Tibial artery (tissue), 4 donors: ENCODE measurements at regions not wholly inside any gene's neighbourhood (a gene's known extent, or its start where the extent isn't known, plus 50 kb on each side); places are given as distances from the start of the nearest gene placed in this dataset.

Experiments used
- DNase-seq, 2 donors: peaks; one replicate each; pipeline ENCODE4 v3.0.0-alpha.2; 2019
- H3K27ac ChIP-seq, 2 donors: fragments of 200-600 bp; sonication (generic) in 1 of 2; 1 replicate in 1 of 2; 2 replicates in 1 of 2; pipeline ENCODE4 v1.5.1; 2018 to 2019; ENCODE audit warnings: mild to moderate bottlenecking in 1 of 2
- H3K27me3 ChIP-seq, 2 donors: fragments of 200-600 bp; sonication (generic) in 1 of 2; one replicate each; pipeline versions ENCODE4 v1.5.1 to v1.6.0; 2016 to 2019
- H3K36me3 ChIP-seq, 3 donors: fragments of 200-600 bp; sonication (generic) in 2 of 3; one replicate each; pipeline ENCODE4 v1.5.1; 2016 to 2019; ENCODE audit warnings: mild to moderate bottlenecking in 2 of 3
- H3K4me1 ChIP-seq, 4 donors: fragments of 200-600 bp; sonication (generic) in 2 of 4; 1 replicate in 3 of 4; 2 replicates in 1 of 4; pipeline ENCODE4 v1.5.1; 2016 to 2019
- H3K4me3 ChIP-seq, 2 donors: fragments of 200-600 bp; sonication (generic) in 1 of 2; 1 replicate in 1 of 2; 2 replicates in 1 of 2; pipeline ENCODE4 v1.5.1; 2018 to 2019; ENCODE audit warnings: mild to moderate bottlenecking in 2 of 2
- H3K9me3 ChIP-seq, 3 donors: fragments of 200-600 bp; sonication (generic) in 1 of 3; one replicate each; pipeline ENCODE4 v1.5.1; 2016 to 2019
- intact Hi-C: fragments of 100-400 bp; cut with DNase I; formaldehyde crosslinking; loops from one replicate; pipeline ENCODE4 v1.15.0; 2023; ENCODE audit warnings: low total_unique reads
- TF ChIP-seq, protein P1 (sequence below), 2 experiments: fragments of 200-600 bp in 1 of 2; fragments of 450-650 bp in 1 of 2; IDR thresholded peaks; one replicate each; pipeline ENCODE4 v1.5.1; 2017 to 2019; ENCODE audit warnings: antibody characterized with exemption in 2 of 2, mild to moderate bottlenecking in 1 of 2, moderate library complexity in 1 of 2

DNA sequence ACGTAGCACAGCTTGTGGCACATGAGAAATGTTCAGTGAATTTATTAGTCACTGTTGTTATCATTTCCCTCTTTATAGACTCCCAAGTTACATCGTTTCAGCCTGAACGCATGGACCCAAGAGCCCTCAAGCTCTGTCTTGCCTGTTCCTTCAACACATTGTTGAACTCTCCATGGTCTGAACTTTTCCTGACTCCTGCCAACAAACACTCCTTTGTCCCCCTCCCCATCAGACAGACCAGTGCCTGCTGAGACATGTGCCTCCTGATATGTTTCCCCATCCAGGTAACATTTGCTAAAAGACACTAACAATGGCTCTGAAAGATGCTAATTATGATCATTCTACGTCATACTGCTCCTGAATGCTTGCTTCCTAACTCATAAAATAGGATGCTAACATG, 108.7 kb upstream of the NFIA start:
- Histone ChIP-seq H3K4me1 (peaks cover 0 to 58% (median 24%) of the 10 kb centered on the region in 4 donors), H3K27me3 (no peaks in the 10 kb centered on the region), H3K27ac (peak overlapping the region; percentile 0 to 48), H3K36me3 (no peaks in the 10 kb centered on the region), H3K4me3 (no peak overlapping the region), H3K9me3 (no peaks in the 10 kb centered on the region)
- TF ChIP-seq, protein P1, sequence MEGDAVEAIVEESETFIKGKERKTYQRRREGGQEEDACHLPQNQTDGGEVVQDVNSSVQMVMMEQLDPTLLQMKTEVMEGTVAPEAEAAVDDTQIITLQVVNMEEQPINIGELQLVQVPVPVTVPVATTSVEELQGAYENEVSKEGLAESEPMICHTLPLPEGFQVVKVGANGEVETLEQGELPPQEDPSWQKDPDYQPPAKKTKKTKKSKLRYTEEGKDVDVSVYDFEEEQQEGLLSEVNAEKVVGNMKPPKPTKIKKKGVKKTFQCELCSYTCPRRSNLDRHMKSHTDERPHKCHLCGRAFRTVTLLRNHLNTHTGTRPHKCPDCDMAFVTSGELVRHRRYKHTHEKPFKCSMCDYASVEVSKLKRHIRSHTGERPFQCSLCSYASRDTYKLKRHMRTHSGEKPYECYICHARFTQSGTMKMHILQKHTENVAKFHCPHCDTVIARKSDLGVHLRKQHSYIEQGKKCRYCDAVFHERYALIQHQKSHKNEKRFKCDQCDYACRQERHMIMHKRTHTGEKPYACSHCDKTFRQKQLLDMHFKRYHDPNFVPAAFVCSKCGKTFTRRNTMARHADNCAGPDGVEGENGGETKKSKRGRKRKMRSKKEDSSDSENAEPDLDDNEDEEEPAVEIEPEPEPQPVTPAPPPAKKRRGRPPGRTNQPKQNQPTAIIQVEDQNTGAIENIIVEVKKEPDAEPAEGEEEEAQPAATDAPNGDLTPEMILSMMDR (IDR thresholded peaks at IDR 0.05) = no peak
- no peak for DNase-seq
- intact Hi-C loops = loop anchor here (5.0 kb wide), 1 partner anchor 69 kb away; no protein-coding TSS in a partner anchor

DNA sequence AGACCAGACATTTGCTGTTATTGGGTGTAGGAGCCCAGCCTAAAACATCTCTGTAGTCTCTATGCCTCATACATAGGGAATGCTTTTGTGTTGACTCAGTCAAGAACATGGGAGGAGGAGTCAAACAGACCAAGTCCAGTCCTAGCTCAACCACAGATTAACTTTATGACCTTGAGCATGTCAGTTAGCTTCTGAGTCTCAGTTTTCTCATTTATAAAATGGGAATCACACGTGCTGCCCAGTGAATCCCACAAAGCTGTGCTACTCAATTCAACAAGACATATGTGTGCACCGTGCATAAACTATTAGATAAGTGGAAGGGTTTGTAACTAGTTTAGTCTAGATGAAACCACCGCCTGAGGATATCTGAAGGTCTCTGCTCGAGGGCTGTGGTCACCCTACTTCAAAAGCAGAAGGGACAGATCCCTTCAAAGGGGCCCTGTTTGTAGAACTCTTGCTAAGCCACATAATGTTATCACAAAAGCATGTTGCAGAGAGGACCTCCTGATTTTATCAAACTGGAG, 109.5 kb upstream of the NFIA start:
- no peak for DNase-seq
- TF ChIP-seq, protein P1 (IDR thresholded peaks at IDR 0.05) = no peak
- Histone ChIP-seq H3K27me3 (no peaks in the 10 kb centered on the region), H3K27ac (peak overlapping the region; percentile 0 to 36), H3K4me3 (no peak overlapping the region), H3K9me3 (no peaks in the 10 kb centered on the region), H3K36me3 (no peaks in the 10 kb centered on the region), H3K4me1 (peaks cover 0 to 56% (median 24%) of the 10 kb centered on the region in 4 donors)
- intact Hi-C loops = loop anchor here (5.0 kb wide), 1 partner anchor 69 kb away; no protein-coding TSS in a partner anchor

DNA sequence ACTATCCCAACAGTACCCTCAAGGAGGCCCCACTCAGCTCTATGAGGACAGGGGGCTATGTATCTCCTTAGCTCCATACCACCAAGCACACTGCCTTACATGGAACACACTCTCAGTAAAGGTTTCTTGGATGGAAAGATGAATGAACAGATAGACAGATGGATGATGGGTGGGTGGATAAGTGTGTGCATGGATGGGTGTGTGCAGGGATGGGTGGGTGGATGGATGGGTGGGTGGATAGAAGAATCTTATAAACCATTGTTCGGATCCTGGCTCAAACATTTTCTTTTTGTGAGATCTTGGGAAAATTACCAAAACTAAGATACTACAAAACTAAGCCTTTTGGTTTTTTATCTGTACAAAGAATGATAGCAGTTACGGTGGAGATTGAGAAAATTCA, 111.0 kb upstream of the NFIA start:
- TF ChIP-seq, protein P1 (IDR thresholded peaks at IDR 0.05) = no peak
- Histone ChIP-seq H3K4me1 (peaks cover 0 to 52% (median 24%) of the 10 kb centered on the region in 4 donors), H3K9me3 (no peaks in the 10 kb centered on the region), H3K27ac (peak overlapping the region; percentile 44 to 52), H3K27me3 (no peaks in the 10 kb centered on the region), H3K4me3 (no peak overlapping the region), H3K36me3 (no peaks in the 10 kb centered on the region)
- intact Hi-C loops = loop anchor here (5.0 kb wide), 1 partner anchor 71 kb away; no protein-coding TSS in a partner anchor
- no peak for DNase-seq

DNA sequence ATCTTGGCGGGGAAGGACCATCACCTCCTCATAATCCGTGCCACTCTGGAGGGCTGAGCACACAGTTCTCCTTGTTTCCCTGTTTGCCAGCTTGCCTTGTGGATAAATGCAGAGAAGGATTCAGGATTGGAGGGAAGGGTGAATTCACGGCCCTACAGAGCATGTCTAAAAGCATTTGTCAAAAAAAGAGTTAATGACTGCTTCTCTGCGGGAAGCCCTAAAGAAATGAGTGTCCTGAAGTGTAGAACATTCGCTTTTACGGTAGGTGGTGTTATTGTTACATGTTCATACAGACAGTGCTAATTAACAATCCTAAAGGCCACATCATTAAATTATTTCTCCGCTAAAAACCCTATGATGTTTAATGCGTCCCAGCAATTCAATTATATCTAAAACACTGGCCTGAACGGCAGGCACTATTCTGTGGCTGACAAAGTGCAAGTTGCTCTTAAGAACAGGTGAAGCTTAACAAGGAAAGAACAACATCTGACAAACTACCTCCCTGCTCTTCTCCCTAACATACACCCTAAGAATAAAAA, 112.3 kb upstream of the NFIA start:
- Histone ChIP-seq H3K27ac (peak overlapping the region; percentile 44 to 52), H3K27me3 (no peaks in the 10 kb centered on the region), H3K36me3 (no peaks in the 10 kb centered on the region), H3K4me1 (peaks cover 0 to 39% (median 20%) of the 10 kb centered on the region in 4 donors), H3K4me3 (no peak overlapping the region), H3K9me3 (peaks cover 0 to 6% (median 5%) of the 10 kb centered on the region in 3 donors)
- TF ChIP-seq, protein P1 (IDR thresholded peaks at IDR 0.05) = peak; percentile 41 to 51
- intact Hi-C loops = loop anchor here (5.0 kb wide), 1 partner anchor 72 kb away; no protein-coding TSS in a partner anchor
- DNase-seq = no peak

DNA sequence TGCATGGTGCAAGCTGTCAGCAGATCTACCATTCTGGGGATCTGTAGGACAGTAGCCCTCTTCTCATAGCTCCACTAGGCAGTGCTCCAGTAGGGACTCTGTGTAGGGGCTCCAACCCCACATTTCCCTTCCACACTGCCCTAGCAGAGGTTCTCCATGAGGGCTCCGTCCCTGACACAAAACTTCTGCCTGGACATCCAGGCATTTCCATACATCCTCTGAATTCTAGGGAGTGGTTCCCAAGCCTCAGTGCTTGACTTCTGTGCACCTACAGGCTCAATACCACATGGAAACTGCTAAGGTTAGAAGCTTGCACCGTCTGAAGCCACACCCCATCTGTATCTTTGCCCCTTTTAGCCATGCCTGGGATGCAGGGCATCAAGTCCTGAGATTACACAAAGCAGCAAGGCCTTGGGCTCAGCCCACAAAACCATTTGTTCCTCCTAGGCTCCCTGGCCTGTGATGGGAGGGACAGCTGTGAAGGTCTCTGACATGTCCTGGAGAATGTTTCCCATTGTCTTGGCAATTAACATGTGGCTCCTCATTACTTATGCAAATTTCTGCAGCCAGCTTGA, 117.0 kb upstream of the NFIA start:
- H3K36me3 ChIP-seq = no peaks in the 10 kb centered on the region
- no peaks in the 10 kb centered on the region for H3K27me3 ChIP-seq
- TF ChIP-seq, protein P1 (IDR thresholded peaks at IDR 0.05) = no peak
- H3K27ac ChIP-seq = no peak overlapping the region
- intact Hi-C loops = no loop called here
- H3K9me3 ChIP-seq = peaks cover 0 to 11% (median 7%) of the 10 kb centered on the region in 3 donors
- no peak overlapping the region for H3K4me3 ChIP-seq
- DNase-seq = no peak
- peaks cover 0 to 13% (median 7%) of the 10 kb centered on the region in 4 donors for H3K4me1 ChIP-seq
